HS-27A (cell line): ENCODE measurements at regions not wholly inside any gene's neighbourhood (a gene's known extent, or its start where the extent isn't known, plus 50 kb on each side); places are given as distances from the start of the nearest gene placed in this dataset.

Experiments
- DNase-seq: peaks from one replicate; pipeline ENCODE4 v3.0.0-alpha.2; 2012; ENCODE audit warnings: low read depth, missing footprints

DNA sequence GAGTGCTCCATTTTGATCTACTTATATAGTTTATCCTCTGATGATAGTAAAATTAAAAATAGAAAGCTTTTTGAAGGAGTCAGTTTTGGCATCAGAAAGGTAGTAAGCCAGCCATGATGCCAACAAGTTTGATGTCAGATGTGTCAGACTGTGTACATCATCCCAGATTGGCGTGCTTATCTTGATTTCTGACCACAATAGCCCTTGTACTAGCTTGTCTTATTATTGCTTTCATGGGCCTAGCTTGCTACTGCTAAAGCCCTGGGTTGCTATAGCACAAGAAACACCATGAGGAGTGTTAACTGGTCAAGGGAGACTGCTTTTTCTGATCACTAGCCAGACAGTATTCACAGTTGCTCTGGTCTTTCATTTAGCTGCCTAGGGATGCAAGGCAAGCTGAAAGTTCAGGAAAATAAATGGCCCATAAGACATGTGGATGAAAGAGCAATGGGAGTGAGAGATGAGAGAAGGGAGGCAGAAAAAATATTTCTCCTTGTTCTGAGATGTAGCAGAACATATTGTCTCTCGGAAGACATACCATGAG, 1038.5 kb downstream of the JRKL start:
- no peak for DNase-seq

DNA sequence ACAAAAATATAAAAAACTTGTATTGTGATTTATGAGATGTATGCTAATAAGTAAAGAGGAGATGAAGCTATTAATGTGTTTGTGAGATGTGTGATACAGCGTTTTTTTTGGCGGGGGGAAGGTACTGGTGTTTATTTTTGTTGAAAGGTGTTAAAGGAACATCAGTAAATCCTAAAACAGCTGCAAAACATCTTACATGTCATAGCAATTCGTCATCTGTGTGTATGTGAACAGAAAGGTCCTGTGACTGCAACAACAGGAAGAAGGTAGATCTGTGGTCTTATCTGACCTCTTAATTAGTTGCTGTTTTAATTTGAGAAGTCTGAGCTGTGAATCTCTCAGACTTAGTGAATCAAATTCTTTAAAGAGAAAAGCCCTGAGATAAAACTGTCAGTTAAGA, 1041.1 kb downstream of the JRKL start:
- DNase-seq = no peak

DNA sequence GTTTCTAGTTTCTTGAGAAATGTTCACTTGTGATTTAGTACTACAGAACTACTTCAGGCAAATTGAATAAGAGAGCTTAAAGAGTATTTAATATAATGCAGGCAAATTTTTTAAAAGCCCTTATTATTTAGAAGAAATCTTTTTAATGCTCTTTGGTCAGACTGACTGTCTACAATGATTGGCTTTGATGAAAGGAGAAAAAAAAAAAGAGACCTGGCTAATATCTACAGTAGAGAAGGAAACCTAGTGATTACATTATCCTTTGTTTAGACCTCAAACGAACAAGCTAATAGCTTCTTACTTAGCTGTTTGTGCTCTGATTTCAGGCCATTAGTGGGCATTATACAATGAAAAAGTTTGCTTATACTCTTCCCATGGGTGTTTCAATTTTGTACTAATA, 1043.1 kb downstream of the JRKL start:
- DNase-seq = no peak

DNA sequence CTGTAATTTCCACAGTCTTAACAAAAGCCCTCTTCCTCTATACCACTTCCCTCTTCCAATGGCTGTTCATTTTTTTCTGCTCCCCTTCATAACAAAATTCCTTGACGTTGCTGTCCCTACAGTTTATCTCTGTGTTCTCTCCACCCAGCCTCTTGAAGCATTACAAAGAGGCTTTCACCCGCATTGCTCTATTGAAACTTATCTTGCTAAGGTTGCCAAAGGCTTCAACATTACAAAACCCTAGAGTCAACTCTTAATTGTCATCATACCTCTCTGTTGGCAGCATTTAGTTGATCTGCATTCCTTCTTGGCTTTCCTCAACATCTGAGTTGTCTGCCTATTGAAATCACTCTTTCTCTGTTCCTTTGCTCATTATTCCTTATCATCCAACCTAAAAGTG, 1055.7 kb downstream of the JRKL start:
- no peak for DNase-seq

DNA sequence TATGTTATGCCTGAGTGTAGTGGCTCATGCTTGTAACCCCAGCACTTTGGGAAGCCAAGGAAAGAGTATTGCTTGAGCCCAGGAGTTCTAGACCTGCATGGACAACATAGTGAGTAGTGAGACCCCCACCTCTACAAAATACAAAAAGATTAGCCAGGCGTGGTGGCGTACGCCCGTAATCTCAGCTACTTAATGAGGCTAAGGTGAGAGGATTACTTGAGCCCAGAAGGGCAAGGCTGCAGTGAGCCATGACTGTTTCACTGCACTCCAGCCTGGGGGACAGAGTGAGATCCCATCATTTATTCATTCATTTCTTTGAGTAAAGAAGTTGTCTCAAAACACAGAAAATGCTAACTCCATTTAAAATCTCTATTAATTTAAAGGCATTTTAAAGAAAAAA, 1061.6 kb downstream of the JRKL start:
- no peak for DNase-seq

DNA sequence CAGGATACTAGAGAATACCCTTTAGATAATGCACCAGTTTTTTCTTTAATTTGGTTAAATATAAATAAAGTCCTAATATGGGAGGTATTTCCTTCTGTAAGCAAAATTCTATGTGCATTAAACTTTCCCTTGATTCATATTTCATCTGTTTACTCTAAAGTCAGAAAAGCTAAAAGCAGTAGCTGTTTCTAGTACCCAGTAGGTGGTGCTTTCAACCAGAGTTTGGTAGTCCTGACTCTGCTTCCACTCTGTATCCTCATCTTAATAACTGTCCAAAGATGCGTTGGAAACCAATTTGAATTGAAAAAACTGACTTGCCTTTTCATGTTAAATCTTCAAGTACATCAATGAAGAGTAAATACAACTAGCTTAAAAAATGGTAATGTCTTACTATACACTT, 1065.2 kb downstream of the JRKL start:
- no peak for DNase-seq

DNA sequence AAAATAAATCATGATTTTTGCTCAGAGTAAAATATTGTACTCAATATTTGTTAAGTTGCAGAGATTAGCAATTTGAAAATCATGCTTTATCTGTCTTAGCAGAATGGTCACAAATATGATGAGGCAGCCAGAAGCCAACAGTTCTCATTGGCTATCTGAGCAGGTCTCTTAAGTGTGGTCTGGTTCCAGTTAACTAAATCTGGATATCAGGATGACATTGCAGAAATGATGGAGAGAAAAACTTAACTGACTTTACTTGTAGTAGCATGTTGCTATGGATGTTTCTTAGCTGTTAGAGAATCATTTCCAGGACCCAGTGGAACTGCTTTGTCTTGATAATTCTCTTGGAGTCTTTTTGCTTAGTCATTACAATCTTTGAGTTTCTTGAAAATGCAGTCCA, 1070.3 kb downstream of the JRKL start:
- DNase-seq = no peak

DNA sequence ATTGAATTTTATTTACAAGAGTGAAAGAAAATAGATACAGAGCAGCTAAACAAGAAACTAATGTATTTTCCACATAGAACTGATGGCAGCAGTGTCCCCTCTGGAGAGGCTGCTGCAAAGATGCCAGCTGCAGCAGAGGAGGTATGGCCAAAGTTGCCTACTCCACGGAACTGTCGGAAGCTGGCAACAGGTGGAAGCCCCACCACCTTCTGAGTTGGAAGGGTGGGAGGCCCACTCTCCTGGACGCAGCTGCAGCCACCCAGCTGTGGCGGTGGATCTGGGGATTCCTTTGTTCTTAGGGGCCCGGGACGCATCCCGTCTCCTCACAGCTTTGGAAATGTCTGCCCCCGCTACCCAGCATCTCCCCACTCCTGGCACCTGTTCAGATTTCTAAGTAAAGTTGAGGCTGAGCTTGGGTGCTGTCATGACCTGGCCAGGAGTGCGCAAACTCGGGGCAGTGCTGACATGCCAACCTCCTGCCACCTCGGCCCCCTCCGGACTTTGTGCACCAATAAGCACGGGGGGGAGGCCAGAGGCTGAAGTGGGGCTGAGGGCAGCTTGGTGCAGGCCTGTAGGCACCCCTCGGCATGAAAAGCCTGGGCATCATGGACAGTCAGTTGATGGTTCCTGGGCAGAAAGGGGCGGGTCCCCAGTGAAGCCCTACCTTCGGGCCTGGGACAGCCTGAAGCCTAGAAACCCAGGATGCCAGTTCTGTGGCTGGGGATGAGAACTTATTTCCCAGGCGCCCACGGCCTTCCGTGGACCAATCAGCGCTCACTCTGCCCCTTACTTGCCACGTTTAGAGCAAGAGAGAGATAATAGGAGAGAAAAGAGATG, 1071.4 kb downstream of the JRKL start:
- DNase-seq = no peak

DNA sequence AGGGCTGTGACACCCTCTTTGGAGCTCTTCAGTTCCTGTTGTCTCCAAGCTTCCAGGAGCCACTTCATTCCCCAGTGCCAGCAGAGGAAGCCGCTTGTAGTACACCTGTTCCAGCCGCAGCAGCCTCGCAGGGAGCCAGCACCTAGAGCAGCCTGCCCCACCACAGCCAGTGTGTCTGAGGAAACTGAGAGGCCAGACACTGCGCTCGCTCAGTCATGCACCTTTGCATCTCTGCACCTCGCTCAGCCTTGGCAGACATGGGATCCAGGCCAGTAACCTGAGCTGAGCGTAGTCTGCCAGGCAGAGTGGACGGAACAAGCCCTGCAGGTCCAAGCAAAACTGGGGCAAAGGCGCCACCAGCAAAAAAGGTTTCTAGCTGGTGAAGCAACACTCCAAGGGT, 1072.1 kb downstream of the JRKL start:
- no peak for DNase-seq

DNA sequence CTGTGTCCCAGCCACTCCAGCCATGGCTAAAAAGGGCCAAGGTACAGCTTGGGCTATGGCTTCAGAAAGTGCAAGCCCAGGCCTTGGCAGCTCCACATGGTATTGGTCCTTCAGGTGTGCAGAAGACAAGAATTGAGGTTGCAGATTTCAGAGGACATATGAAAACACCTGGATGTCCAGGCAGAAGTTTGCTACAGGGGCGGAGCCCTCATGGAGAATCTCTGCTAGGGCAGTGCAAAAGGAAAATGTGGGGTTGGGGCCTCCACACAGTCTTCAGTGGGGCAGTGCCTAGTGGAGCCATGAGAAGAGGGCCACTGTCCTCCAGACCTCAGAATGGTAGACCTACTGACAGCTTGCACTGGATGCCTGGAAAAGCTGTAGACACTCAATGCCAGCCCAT, 1074.1 kb downstream of the JRKL start:
- DNase-seq = no peak

DNA sequence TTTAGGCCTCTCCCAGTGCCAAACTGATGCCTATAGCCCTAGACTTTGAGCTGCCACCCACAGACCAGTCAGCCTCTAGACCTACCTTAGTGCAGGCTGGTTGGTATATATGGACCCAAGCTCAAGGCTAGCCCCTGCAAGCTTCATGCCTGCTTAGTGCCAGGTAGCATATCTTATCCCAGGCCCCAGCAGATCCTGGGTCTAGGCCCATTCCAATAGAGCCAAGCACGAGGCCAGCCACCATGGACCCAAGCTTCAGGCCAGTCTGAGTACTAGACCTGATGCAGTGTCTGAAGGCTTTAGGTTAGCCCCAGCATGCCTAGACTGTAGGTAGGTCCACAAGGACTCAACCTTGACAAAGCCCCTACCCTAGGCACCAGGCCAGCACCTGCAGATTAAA, 1081.7 kb downstream of the JRKL start:
- no peak for DNase-seq

DNA sequence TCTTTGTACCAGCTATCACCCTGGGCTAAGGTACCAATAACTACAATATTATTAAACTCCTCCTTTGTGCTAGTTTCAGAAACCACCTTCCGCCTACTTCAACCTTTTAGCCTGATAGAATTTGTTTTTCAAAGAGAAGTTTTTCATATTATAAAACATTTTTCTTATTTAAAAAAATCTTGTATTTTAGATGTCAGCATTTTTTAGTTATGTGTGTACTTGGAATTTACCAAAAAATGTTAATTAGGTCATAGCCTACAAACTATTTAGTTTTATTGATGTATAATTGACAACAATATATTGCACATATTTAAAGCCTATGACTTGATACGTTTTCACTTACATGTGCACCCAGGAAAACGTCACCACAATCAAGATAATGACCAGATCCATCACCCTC, 1097.6 kb downstream of the JRKL start:
- no peak for DNase-seq

DNA sequence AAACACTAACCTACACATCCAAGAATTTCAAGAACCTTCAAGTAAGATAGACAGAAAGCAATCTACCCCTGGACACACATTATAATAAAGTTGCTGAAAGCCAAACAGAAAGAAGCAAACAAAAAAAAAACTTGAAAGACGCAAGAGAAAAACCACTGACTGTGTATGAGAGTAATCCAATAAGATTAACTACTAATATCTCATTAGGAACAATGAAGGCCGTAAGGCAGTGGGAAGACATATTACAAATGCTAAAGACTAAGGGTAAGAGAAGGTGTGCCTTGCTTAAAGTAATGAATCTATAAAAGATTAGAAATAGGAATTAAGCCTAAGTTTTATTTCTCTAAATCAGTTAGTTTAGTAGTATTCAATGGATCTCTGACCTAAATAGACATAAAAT, 1109.1 kb downstream of the JRKL start:
- DNase-seq = no peak

DNA sequence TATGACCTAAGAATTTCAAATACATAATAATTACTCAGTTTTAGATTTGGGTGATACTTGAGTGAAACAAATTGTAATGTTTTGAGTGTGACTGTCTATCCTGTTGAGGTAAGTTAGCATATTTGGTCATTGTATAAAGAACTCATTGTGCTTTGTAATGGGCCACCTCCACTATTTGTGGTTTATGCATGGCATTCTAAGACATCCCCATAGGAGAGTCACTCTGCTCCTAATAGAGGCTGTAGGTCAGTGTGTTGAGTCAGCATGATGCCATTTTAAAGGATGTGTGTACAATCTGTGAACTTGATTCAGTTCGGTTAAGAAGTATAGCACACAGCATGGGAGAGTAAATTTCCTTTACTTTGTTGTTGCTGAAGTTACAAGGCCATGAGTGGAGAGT, 1112.4 kb downstream of the JRKL start:
- DNase-seq = no peak

DNA sequence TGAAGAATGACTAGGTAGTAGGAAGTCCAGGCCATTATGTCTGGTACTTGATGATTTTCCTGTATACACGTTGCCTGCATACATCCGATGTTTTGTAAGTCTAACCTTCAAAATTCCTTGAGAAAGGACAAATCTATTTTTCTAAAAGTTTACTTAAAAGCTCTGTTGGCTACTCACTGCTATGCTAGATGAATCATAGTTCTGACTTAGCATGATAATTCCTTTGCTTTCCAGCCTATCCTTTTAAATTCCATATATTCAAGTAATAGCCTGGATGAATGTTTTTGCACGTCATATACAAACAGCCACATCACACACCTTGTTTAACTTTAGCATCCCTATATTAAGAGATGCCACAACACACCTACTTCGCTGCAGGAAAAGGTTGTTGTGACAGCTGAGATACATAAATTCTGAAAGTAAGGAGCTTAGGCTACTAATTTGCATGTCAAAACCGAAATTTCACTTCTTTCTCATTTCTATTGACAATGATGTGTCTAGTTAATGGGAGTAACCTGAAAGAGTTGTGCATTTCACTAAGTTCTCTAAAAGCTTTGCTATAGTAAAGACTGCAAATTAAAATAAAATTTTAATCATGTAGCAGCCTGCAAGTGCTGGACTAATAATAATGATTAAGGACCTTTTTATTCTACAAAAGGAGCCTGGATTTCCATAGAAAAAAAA, 1116.4 kb downstream of the JRKL start:
- no peak for DNase-seq

DNA sequence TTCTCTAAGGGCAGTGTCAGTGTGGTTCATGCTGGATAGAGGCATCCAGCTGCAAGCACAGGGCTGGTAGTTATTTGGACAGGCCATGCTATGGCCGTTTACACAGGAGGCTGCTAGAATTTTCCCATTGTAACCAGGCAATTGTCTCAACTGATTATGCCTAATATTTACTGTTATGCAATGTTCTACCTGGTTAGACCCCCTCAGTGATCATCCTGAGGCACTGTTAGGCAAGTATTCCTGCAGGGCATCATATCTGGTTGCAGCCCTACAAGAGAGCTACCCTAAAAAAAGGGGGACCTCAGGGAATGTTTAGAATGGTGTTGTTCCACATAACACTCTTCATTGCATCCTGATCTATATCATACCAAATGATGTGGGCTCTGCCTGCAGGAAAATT, 1124.6 kb downstream of the JRKL start:
- DNase-seq = no peak

DNA sequence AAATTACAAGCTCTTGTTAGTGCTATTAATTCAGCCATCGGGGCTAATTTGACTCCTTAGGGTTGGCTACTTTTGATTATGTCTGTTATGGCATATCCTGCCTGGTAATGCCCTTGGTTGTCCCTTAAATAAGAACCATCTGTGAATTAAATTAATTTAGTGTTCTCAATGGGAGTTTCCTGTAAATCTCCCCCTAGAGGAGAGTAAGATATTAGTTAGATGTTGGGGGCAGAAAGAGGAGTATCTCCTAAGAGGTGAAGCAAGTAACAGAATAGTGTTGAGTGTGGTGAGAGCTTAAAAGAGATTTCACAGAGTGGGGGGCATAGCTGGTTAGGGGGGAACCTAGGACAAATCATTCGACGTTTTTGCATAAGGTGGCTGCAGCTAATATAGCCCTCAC, 1126.9 kb downstream of the JRKL start:
- DNase-seq = no peak

DNA sequence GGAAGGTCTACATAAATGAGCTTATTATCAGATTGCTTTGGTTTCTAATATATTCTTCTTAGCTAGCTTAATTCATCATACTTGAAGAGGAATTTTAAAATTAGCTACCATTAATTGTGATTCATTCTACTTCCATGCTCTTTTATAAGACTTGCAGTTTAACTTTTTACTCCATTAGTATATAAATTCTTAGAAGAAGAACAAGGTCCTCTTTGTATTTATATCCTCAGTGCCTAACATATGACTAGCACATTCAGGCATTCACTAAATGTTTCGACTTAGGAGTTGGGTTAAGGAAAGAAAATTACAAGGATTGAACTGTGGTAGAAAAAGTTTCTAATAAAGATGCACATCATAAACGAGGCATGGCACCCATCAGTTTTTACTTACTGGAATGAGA, 1135.5 kb downstream of the JRKL start:
- no peak for DNase-seq

DNA sequence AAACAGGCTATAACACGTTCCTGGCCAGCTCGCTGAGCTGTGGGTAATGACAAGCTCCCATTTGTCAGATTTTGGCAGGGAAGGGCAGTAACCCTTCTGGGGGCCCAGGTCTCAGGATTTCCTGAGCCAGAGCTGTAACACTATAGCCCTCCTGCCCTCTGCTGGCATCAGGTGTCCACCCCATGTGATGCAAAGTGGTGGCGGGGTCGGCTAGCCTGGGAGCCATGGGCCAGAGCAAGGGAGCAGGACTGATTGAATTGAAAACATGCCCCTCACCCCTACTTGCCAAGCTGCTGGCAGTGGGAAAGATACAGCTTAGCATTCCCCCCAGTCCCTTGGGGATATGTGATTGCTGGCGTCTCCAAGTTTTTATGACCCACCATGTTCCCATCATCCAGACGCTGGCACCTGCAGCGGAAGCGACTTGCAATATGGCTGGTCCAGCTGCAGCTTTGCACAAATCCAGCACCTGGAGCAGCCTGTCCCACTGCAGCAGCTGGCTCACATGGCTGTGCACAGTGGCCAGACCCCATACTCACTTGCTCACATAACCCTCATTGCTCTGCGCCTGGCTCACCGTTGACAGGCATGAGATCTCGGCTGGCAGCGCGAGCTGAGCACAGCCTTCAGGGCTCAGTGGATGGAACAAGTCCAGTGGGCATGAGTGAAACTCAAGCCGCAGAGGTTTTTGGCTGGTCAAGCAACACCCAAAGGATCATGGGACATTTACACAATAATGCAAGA, 1147.8 kb downstream of the JRKL start:
- no peak for DNase-seq

DNA sequence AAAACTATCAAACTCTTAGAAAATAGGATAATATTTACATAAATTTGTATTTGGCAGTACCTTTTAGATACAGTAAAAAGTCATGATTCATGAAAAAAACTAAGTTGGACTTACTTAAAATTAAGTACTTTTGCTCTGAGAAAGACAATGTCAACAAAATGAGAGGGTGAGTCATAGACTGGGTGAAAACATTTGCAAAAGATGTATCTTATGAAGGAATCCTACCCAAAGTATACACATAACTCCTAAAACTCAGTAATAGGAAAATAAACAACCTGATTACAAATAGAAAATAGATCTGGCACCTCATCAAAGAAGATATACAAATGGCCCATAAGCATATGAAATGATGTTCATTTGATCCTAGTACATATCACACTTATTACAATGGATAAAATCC, 1154.6 kb downstream of the JRKL start:
- DNase-seq = no peak

DNA sequence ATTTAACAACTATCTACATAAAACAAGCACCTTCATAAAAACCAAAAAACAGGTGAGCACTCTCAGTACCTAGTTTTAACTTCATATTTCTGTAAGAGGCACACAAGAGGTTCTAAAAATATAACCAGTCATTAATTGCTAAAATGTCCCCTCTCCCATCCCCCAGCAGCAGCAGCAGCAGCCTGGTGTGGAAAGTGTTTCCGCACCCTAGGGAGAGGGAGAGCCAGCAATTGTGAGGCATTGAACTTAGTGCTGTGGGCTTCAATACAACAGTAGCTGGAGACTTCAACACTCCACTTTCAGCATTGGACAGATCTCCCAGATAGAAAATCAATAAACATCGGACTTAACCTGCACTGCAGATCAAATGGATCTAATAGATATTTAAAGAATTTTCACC, 1158.5 kb downstream of the JRKL start:
- no peak for DNase-seq

DNA sequence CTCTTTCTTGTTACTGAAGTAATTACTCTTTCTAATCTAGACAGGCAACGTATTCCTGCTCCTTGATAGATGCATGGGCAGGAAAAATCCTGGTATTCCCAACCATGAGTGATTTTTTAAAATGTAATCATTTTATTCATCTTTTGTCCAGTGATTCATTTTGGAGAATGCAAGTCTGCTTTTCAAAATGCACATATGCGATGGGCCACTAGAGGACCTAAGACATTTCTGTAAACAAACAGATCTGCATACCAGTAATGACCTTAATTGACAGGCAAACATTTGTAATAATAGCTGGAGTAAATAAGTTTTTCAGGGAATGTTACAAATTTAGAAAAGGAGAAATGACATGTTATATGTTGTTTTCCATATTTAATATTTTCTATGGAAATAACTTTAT, 1167.6 kb downstream of the JRKL start:
- no peak for DNase-seq

DNA sequence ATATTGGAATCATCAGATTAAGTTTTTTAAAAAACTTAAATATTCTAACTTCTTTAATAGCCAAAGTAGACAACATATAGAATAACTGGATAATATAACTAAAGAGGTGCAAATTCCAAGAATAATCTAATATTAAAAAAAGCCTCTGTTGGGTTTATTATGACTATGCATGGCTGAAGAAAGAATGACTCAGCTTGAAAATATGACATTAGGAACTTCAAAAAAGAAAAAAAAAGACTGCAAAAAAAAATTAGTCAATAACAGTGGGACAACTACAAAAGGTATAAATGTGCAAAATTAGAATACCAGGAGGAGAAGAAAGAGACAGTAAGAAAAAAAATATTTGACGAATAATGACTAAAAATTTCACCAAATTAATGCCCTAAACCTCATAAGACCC, 1178.0 kb downstream of the JRKL start:
- DNase-seq = no peak
